PC-3 (cell line): ENCODE measurements at regions not wholly inside any gene's neighbourhood (a gene's known extent, or its start where the extent isn't known, plus 50 kb on each side); places are given as distances from the start of the nearest gene placed in this dataset.

Experiments
- ATAC-seq: fragments of 200-7000 bp; cut with Tn5 transposase; 2 replicates; pipeline ENCODE4 v1.9.1; 2020; ENCODE audit warnings: mild to moderate bottlenecking, moderate library complexity
- BruUV-seq: library from RNA; stranded (reverse); fragments of 400-500 nt; replicated peaks from 2 replicates; lab custom pipeline; 2021; lab: Mats Ljungman, UMichigan
- CTCF ChIA-PET: fragments of 300-600 bp; sonication (Branson Sonifier 250); formaldehyde crosslinking; loops from one replicate; lab custom pipeline; 2022; ENCODE audit warnings: antibody characterized with exemption; lab: Charles Lee
- POLR2A ChIA-PET: fragments of 300-600 bp; sonication (Branson Sonifier 250); formaldehyde crosslinking; loops from one replicate; lab custom pipeline; 2022; ENCODE audit warnings: antibody characterized with exemption; ENCODE audit not compliant: unreplicated experiment; lab: Charles Lee
- DNase-seq: peaks from one replicate; pipeline ENCODE4 v3.0.0-alpha.2; 2015
- H2AFZ ChIP-seq: fragments of 300-600 bp; sonication (generic); 2 replicates; pipeline ENCODE4 v1.6.0; 2016; ENCODE audit warnings: antibody characterized with exemption, low read length
- H3F3A ChIP-seq: fragments of 300-600 bp; sonication (generic); one replicate; pipeline ENCODE4 v1.6.0; 2017; ENCODE audit warnings: antibody characterized with exemption, low read length, control low read depth, mild to moderate bottlenecking; ENCODE audit not compliant: unreplicated experiment
- H3K27ac ChIP-seq: fragments of 300-600 bp; sonication (generic); 2 replicates; pipeline ENCODE4 v1.5.1; 2016; ENCODE audit warnings: mild to moderate bottlenecking, low read length
- H3K27me3 ChIP-seq: fragments of 300-600 bp; sonication (generic); 2 replicates; pipeline ENCODE4 v1.6.1; 2016; ENCODE audit warnings: low read length, mixed read lengths
- H3K36me3 ChIP-seq: fragments of 300-600 bp; sonication (generic); 2 replicates; pipeline ENCODE4 v1.6.1; 2016; ENCODE audit warnings: low read depth, mixed run types, low read length, mixed read lengths
- H3K4me1 ChIP-seq: fragments of 300-600 bp; sonication (generic); 2 replicates; pipeline ENCODE4 v1.5.1; 2016; ENCODE audit warnings: low read length; ENCODE audit not compliant: insufficient read depth
- H3K4me2 ChIP-seq: fragments of 300-600 bp; sonication (generic); 2 replicates; pipeline ENCODE4 v1.6.0; 2016; ENCODE audit warnings: low read length
- H3K4me3 ChIP-seq: fragments of 300-600 bp; sonication (generic); 2 replicates; pipeline ENCODE4 v1.5.1; 2016; ENCODE audit warnings: mild to moderate bottlenecking, low read length, mixed read lengths
- H3K79me2 ChIP-seq: fragments of 300-600 bp; sonication (generic); 2 replicates; pipeline ENCODE4 v1.6.1; 2017; ENCODE audit warnings: low read length, mixed read lengths
- H3K9ac ChIP-seq: fragments of 300-600 bp; sonication (generic); 2 replicates; pipeline ENCODE4 v1.6.0; 2016; ENCODE audit warnings: mild to moderate bottlenecking, low read length
- H3K9me2 ChIP-seq: fragments of 300-600 bp; sonication (generic); replicated peaks from 2 replicates; pipeline ENCODE4 v1.6.1; 2016; ENCODE audit warnings: mixed run types, low read length, mixed read lengths
- H3K9me3 ChIP-seq: fragments of 300-600 bp; sonication (generic); 2 replicates; pipeline ENCODE4 v1.6.1; 2016; ENCODE audit warnings: low read length, mixed read lengths
- H4K20me1 ChIP-seq: fragments of 300-600 bp; sonication (generic); 2 replicates; pipeline ENCODE4 v1.6.1; 2016; ENCODE audit warnings: low read length, mixed read lengths
- EZH2 ChIP-seq: fragments of 300-600 bp; sonication (generic); IDR thresholded peaks from one replicate; pipeline ENCODE4 v1.6.1; 2017; ENCODE audit warnings: antibody characterized with exemption, mild to moderate bottlenecking, low read length; ENCODE audit not compliant: unreplicated experiment
- EZH2phosphoT487 ChIP-seq: fragments of 300-600 bp; sonication (generic); IDR thresholded peaks from 2 replicates; pipeline ENCODE4 v1.6.1; 2018; ENCODE audit warnings: mild to moderate bottlenecking, antibody characterized with exemption, low read length, borderline replicate concordance
- intact Hi-C: fragments of 100-400 bp; cut with micrococcal nuclease; formaldehyde crosslinking; loops from 2 replicates; pipeline ENCODE4 v1.9.0; 2023
- TF ChIP-seq, protein P1 (sequence below): fragments of 300-600 bp; sonication (generic); conservative IDR thresholded peaks from 2 replicates; pipeline ENCODE4 v1.5.1; 2017; ENCODE audit warnings: antibody characterized with exemption, low read depth, mild to moderate bottlenecking, low read length

DNA sequence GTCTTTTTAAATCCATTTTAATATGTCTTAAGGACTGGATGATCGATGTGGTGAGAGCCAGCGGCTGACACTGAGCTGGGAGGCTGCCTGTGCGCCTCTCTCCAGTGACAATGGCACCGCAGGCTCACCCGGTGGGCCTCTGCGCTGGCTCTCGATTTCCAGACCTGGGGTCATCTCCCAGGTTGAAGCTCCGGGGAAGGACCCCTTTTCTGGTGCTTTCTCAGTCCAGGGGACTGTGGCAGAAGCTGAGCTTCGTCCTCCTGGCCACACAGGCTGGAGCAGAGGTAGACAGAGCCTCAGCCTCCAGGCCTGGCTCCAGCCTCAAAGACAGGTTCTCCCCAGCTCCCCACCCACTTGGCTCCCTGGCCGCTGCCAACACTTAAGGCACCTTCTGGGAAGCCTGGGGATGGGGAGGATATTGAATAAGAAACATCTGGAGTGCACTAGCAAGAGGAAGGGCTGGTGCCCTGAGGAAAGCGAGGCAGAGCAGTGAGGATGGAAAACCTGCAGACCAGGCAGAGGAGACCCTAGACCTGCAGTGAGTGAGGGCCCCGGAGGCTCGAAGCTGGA is 154.2 kb upstream of the SMAD3 start:
- ATAC-seq (no peak), DNase-seq (no peak)
- BruUV-seq: no TSS peak
- H3K36me3 ChIP-seq: no peaks in the 10 kb centered on the region
- H2AFZ ChIP-seq: no peak overlapping the region
- no peaks in the 10 kb centered on the region for H3K9me2 ChIP-seq
- POLR2A ChIA-PET: no interaction called here
- no peaks in the 10 kb centered on the region for H3F3A ChIP-seq
- H3K4me2 ChIP-seq: no peak overlapping the region
- intact Hi-C loops: no loop called here
- TF ChIP-seq, protein P1, sequence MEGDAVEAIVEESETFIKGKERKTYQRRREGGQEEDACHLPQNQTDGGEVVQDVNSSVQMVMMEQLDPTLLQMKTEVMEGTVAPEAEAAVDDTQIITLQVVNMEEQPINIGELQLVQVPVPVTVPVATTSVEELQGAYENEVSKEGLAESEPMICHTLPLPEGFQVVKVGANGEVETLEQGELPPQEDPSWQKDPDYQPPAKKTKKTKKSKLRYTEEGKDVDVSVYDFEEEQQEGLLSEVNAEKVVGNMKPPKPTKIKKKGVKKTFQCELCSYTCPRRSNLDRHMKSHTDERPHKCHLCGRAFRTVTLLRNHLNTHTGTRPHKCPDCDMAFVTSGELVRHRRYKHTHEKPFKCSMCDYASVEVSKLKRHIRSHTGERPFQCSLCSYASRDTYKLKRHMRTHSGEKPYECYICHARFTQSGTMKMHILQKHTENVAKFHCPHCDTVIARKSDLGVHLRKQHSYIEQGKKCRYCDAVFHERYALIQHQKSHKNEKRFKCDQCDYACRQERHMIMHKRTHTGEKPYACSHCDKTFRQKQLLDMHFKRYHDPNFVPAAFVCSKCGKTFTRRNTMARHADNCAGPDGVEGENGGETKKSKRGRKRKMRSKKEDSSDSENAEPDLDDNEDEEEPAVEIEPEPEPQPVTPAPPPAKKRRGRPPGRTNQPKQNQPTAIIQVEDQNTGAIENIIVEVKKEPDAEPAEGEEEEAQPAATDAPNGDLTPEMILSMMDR: no peak
- TF ChIP-seq EZH2 (no peak), EZH2phosphoT487 (no peak)
- no peaks in the 10 kb centered on the region for H3K9me3 ChIP-seq
- H3K4me1 ChIP-seq: no peaks in the 10 kb centered on the region
- H3K27me3 ChIP-seq: no peaks in the 10 kb centered on the region
- no peak overlapping the region for H3K4me3 ChIP-seq
- no peak overlapping the region for H3K9ac ChIP-seq
- CTCF ChIA-PET: no interaction called here
- no peaks in the 10 kb centered on the region for H3K79me2 ChIP-seq
- H4K20me1 ChIP-seq: no peaks in the 10 kb centered on the region
- no peak overlapping the region for H3K27ac ChIP-seq

DNA sequence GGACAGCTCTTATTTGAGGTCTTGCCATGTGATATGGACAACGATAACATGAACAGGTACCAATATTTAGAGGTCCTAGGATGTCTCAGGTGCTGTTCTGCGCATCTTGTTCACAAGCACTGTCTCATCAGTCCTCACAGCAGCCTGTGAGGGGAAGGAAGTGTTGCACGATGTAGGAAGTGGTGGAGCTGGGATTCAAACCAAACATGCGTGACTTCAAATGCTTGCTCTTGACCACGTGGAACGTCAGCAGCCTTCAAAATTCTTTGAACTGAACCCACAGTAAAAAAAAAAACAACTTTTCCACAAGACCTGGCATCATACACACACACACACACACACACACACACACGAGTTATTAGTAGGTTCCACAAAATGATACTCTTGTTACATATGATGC is 153.4 kb upstream of the SMAD3 start:
- no peaks in the 10 kb centered on the region for H3K27me3 ChIP-seq
- H4K20me1 ChIP-seq: no peaks in the 10 kb centered on the region
- no peak overlapping the region for H2AFZ ChIP-seq
- H3K9ac ChIP-seq: no peak overlapping the region
- TF ChIP-seq, protein P1: no peak
- no peak for TF ChIP-seq EZH2phosphoT487
- TF ChIP-seq EZH2: no peak
- H3K4me1 ChIP-seq: no peaks in the 10 kb centered on the region
- POLR2A ChIA-PET: no interaction called here
- no peaks in the 10 kb centered on the region for H3K79me2 ChIP-seq
- CTCF ChIA-PET: no interaction called here
- no peak overlapping the region for H3K27ac ChIP-seq
- no peaks in the 10 kb centered on the region for H3F3A ChIP-seq
- ATAC-seq (no peak), DNase-seq (no peak)
- H3K4me2 ChIP-seq: no peak overlapping the region
- BruUV-seq: no TSS peak
- no peaks in the 10 kb centered on the region for H3K9me2 ChIP-seq
- H3K9me3 ChIP-seq: no peaks in the 10 kb centered on the region
- intact Hi-C loops: no loop called here
- no peaks in the 10 kb centered on the region for H3K36me3 ChIP-seq
- no peak overlapping the region for H3K4me3 ChIP-seq

DNA sequence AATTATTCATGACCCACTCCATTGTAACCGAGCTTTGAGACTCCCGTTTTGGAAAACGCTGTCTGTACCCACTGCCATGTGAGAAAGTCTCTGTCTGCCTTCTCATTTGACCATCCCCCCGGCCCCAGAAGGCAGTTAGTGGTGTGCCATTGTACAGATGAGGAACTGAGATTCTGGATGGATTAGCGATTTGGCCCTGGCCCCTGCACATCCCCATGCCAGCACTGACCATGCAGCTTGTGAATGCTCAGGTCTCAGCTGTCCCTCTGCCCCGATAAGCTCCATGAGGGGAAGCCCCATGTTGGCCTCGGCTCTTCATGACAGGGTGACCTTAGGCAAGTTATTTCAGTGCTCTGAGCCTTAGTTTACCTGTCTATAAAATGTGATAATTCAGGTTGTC is 153.0 kb upstream of the SMAD3 start:
- Histone ChIP-seq H3K27me3 (no peaks in the 10 kb centered on the region), H3F3A (no peaks in the 10 kb centered on the region), H3K9me2 (no peaks in the 10 kb centered on the region), H3K79me2 (no peaks in the 10 kb centered on the region), H3K4me3 (no peak overlapping the region), H3K27ac (no peak overlapping the region), H3K4me2 (no peak overlapping the region), H3K9ac (no peak overlapping the region), H3K9me3 (no peaks in the 10 kb centered on the region), H3K36me3 (no peaks in the 10 kb centered on the region), H2AFZ (no peak overlapping the region), H3K4me1 (no peaks in the 10 kb centered on the region), H4K20me1 (no peaks in the 10 kb centered on the region)
- BruUV-seq: no TSS peak
- POLR2A ChIA-PET: no interaction called here
- intact Hi-C loops: no loop called here
- ATAC-seq: no peak
- TF ChIP-seq EZH2 (no peak), EZH2phosphoT487 (no peak)
- TF ChIP-seq, protein P1: no peak
- CTCF ChIA-PET: no interaction called here
- DNase-seq: no peak
